Hypothalamus (tissue), 51 donors: ENCODE measurements at regions not wholly inside any gene's neighbourhood (a gene's known extent, or its start where the extent isn't known, plus 50 kb on each side); places are given as distances from the start of the nearest gene placed in this dataset.

Source experiments
- DNase-seq, 51 donors: peaks; one replicate each; lab custom pipeline; 2025; lab: John Stamatoyannopoulos, UW

GRCh38 chr17:77675816-77676215, 282.7 kb upstream of the TNRC6C start:
- DNase-seq = no peak

- DNase-seq = no peak
Measured at GRCh38 chr17:77676237-77676661, 282.3 kb upstream of the TNRC6C start.

DNA sequence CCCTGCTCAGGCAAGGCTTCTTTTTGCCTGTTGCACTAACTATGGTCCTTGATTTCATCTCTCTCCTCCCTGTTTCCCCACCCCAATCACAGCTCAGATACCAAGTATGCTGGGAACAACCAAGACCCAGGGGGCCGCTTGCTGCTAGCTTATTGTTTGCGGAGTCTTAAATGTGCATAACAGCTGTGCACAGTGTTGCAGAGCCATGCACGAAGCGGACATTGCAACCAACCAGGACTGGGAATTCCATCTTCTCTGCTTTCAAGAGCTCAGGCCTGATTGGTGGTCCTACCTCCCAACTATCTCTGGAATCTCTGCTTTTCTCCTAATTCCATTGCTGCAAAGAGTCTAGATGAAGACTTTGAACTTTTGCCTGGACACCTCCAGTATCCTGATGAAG, 281.3 kb upstream of the TNRC6C start:
- no peak for DNase-seq

DNA sequence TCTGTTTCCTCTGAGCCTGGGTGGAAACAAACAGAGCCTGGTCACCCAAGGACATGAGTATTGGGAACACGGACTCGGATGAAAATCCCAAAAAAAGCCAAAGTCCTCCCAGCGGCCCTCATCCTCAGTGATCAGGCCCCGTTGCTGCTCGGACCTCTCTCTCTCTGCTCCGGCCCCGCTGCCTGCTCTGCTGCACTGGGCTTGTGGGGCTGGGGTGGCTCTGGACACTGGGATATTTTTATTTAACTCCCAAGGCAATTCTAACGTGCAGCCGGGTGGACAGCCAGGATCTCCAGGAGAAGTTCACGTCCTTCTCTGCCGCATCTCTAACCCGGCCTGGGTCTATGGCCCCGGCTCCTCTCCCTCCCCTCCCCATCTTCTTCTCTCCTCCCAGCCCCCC, 280.9 kb upstream of the TNRC6C start:
- DNase-seq = no peak

DNA sequence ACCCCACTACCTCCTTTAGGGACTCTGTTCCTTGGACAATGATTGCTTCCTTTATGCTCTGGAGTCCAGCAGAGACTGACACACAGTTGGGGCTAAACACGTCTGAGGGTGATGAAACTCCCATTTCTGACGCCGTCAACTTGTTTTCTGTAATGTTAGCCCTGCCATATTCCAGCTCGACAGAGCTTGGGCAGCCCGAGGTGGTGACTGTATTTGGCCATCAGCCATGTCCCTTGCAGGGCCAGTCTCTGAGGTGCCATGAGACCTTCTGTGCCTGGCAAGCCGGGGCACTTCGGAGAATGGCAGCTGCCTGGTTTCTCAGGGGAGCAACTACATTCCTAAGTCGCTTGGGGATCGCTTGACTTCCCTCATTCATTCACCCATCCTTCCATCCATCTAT, 278.9 kb upstream of the TNRC6C start:
- no peak for DNase-seq

GRCh38 chr17:77681861-77682260, 276.6 kb upstream of the TNRC6C start:
- DNase-seq = peak in 10 of 51 donors; percentile 7 to 51 (median 29)

DNA sequence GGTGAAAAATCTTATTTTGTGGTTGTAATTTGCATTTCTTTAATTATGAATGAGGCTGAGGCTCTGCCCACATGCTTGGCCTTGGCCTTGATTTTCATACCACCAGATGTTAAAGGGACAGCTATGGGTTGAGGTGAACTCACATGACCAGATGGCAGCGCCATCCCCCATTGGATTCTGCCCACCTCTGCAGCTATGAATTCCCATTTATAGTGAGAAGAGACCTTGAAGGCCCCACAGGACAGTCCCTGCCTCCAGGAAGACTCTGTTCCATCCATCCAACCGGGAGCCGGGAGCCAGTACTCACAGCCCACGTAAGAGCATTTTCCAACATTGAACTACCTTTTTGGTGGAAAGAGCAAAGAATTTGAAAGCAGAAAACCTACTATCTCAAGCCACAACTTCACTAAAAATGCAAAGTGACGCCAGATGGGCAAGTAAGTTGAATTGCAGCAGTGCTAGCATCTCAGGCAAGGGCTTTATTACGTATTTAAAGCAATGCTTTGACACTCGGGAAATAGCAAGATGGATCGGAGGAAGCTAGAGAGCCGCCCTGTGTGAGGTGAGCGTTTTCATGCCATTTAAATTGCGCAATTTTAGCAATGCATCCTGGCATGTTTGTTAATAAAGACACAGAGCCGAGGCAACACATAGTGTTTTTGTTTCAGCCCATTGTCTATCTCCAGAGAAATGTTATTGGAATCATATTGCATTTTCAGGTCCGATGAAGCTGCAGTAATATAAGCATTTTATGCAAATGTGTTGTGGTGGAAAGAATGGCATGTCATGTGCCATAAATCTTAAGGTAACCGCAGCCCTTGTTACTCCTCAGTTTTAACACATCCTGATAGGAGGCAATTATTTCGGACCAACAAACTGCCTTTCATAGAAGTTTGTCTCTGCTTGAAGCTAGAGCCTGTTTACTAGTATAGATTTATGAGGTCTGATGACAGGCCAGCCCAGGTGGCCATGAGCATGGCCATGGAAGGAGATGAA, 273.4 kb upstream of the TNRC6C start:
- no peak for DNase-seq

DNA sequence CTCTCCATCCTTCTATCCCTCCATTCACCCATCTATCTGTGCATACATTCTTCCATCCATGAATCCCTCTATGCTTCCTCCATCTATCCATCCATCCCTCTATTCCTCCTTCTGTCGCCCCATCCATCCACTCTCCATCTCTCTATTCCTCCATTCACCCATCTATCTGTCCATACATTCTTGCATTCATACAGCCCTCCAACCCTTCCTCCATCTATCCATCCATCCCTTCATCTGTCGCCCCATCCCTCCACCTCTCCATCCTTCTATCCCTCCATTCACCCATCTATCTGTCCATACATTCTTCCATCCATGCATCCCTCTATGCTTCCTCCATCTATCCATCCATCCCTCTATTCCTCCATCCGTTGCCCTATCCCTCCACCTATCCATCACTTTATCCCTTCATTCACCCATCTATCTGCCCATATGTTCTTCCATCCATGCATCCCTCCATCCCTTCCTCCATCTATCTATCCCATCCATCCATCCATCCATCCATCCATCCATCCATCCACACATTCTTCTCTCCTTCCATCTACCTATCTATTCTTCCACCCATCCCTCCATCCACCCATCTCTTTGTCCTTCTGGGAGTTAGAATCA, 272.5 kb upstream of the TNRC6C start:
- no peak for DNase-seq

- no peak for DNase-seq
Measured at GRCh38 chr17:77686903-77687302, 271.6 kb upstream of the TNRC6C start.

GRCh38 chr17:77687417-77687816, 271.1 kb upstream of the TNRC6C start:
- no peak for DNase-seq

- no peak for DNase-seq
Measured at GRCh38 chr17:77687921-77688320, 270.6 kb upstream of the TNRC6C start.

DNA sequence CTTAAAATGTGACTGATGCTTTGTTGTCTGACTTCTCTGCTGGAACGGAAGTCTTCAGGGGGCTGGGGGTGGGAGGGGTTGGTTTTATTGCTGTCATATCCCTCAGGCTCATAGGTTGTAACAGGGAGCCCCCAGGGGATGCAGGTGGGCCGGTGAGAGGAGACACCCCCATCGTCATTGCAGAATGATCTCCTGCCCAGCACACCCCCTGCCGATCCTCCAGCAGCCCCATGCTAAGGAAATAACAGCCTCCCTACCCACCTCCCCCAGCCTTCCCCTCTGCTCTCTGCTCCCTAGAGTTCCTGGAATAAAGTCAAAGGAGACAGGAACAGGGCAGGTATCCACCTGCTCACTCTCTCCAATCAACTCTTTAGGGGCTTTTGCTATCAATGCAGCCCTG, 270.1 kb upstream of the TNRC6C start:
- no peak for DNase-seq

DNA sequence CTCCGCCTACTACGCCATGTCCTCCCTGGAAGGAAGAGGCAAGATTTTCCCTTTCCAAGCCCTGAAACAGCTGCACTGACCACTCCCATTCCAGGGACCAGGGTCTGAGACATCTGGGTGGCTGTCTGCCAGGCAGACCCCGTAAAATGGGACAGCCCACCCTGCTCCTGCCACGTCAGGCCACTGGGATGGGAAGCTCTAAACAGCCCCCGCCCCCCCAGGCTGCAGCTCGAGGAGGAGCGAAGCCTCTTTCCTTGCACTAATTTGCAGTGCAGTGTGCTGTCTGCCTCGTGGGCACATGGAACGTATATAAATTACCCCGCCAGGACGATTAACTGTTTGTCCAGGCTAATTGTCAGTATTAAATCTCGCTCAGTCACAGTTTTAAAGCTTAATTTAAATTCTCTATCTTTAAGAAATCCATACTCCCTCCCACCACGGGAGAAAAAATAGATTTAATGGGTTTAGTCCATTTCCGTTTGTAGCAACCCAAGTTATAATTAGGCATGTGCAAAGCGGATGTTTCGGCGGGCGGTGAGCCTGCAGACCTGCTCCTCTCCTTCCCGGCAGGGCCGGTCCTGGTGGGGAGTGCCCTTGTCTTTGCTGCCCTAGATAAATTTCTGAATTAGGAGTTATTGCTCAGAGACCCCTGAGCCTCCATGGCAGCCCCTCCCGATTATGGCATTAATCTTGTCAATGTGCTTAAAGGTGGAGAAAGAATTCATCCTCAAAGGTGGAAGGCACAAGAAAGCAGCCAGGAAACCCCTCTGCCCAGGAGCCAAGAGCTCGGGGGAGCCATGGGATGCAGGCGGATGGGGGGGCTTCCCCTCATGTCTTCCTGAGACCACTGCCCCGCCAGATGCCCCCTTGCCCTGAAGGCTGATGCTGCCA, 268.0 kb upstream of the TNRC6C start:
- DNase-seq = no peak

DNA sequence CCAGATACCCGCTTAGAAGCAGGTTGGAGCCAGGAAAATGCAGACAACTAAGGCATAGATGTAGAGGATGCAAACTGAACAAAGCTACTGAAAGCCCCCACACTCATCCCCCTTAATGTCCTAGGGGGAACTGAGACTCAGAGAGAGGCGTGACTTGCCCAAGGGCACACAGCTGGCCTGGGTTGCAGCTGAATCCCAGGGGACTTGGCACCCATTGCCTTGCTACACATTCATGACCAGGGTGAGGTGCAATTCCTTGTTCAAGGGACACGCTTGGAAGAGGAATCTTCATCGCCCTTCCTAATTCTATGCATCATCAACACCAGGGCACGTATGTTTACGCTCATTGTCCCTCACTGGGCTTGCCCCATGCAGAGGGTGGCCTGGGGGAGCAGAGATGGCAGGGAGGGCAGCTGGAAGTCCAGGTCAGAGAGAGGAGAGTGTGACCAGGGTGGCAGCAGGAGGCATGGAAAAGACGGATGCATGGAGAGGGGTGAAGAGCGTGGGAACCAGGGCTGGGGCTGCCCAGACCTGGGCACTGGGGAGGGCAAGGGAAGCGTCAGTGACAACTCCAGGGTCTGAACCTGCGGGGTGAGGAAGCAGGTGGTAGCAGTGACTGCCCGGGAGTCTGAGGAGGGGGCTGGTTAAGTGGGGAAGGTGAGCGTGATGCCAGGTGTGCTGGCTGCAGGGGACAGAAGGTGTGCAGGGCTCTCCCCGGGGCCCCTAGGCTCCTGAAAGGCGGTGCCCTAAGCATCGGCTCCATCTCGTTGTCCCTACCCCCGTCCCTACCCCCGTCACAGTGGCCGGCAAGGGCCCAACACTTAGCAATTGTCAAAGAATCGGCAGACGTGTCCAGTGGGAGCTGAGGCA, 267.1 kb upstream of the TNRC6C start:
- no peak for DNase-seq

DNA sequence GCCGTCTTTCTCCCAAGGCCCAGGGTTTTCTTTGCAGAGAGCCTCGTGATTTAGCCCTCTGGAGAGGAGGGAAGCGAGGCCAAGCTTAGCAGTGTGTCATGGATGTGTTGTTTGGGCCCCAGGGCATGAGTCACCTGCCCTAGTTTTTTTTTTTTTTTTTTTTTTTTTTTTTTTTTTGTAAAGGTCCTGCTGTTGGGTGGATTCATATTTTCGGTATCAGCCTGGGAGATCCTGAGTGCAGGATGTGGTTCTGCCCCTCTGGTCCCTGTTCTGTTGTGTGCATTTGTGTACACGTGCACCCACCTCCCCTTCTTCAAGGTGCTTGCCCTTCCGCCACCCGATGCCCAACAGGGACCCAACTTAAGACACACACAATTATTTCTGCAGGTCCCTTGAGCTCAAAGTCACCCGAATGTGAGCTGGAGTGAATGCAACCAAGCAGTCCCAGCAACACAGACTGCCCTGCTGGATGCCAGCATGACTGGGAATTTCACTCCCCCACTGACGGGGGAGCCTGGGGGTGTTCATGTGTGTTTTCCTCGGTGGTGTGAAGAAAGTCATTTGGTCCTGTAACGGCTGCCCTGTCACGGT, 265.8 kb upstream of the TNRC6C start:
- no peak for DNase-seq

DNA sequence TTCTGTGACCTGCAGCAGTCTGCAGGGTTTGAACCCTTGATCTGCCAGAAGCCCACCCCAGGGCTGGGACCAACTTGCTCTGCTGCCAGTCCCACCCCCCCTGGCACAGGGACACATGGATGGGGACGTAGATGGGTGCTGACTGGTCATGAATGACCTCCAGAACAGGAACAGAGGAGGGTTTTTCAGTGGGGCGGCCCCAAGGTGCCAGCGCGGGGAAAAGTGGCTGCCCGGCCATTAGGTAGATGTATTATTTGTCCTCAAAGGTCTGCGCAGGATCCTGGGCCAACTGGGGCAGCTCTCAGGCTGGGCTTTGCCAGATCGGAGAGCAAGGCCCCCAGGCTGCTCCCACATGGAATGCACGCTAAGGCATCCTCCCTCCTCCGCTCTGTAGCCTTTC, 265.2 kb upstream of the TNRC6C start:
- DNase-seq = no peak

GRCh38 chr17:77693776-77694175, 264.7 kb upstream of the TNRC6C start:
- DNase-seq = no peak

DNA sequence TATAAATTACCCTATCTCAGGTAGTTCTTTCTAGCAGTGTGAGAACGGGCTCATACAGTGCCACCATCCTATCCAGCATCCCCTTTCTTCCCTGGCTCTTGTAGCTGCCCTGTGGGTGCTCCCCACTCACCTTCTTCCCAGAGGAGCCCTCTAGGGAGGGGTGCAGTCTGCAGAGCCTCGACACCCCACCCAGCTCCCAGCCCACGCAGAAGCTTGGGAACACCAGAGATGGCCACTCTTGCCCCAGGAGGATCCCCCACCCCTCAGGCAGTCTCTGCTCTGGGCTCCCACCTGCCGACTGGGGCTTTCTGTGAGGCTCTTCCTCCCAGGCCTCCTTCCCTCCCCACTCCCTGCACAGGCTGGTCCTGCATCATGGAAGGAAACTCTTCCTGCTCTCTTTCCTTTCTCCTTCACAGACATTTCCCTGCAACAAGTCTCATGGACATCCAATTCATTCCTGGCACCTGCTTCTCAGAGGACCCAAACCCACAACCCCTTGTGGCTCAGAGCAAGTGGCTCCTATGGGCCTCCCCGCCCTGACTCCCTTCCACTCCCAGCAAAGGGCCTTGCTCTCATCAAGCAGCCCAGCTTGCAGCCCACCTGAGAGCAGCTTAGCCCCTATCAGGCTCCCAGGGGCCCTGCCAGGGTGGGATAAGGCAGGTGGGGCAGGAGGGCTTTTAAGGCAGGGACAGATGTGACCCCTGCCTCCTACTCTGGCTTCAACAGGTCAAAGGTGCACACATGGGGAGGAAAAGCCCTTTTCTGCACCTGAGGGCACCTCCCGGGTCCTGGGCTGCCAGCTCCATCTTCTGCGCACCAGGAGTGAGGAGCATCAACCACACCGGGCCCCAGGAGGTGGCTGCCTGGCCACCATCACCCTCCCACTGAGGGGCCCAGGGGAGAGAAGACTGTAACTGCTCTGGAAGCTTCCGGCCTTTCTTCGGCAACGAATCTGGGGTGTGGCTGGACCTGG, 263.8 kb upstream of the TNRC6C start:
- DNase-seq = no peak
